ENCODE measurements at regions not wholly inside any gene's neighbourhood (a gene's known extent, or its start where the extent isn't known, plus 50 kb on each side); places are given as distances from the start of the nearest gene placed in this dataset.

- TF ChIP-seq, protein P1, sequence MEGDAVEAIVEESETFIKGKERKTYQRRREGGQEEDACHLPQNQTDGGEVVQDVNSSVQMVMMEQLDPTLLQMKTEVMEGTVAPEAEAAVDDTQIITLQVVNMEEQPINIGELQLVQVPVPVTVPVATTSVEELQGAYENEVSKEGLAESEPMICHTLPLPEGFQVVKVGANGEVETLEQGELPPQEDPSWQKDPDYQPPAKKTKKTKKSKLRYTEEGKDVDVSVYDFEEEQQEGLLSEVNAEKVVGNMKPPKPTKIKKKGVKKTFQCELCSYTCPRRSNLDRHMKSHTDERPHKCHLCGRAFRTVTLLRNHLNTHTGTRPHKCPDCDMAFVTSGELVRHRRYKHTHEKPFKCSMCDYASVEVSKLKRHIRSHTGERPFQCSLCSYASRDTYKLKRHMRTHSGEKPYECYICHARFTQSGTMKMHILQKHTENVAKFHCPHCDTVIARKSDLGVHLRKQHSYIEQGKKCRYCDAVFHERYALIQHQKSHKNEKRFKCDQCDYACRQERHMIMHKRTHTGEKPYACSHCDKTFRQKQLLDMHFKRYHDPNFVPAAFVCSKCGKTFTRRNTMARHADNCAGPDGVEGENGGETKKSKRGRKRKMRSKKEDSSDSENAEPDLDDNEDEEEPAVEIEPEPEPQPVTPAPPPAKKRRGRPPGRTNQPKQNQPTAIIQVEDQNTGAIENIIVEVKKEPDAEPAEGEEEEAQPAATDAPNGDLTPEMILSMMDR (IDR thresholded peaks at IDR 0.05), result no peak
- no peak for TF ChIP-seq POLR2AphosphoS5 (IDR thresholded peaks at IDR 0.05; ENCODE audit: low read depth, low read length)
Observed at GRCh38 chr4:96248225-96248624, 408.3 kb downstream of the PDHA2 start.

Measured in Panc1 (cell line).